SK-N-MC (cell line): ENCODE measurements at regions not wholly inside any gene's neighbourhood (a gene's known extent, or its start where the extent isn't known, plus 50 kb on each side); places are given as distances from the start of the nearest gene placed in this dataset.

Source experiments
- DNase-seq: peaks from one replicate; pipeline ENCODE4 v3.0.0-alpha.2; 2011; ENCODE audit warnings: low read depth, low spot score
- H3K27ac ChIP-seq: fragments of 200-600 bp; sonication (generic); 2 replicates; pipeline ENCODE4 v1.5.1; 2016; ENCODE audit warnings: mixed run types
- H3K36me3 ChIP-seq: fragments of 200-600 bp; sonication (generic); 2 replicates; pipeline ENCODE4 v1.6.1; 2017; ENCODE audit warnings: antibody characterized with exemption, low read length, mixed read lengths; ENCODE audit not compliant: insufficient read depth
- H3K4me3 ChIP-seq: fragments of 200-600 bp; sonication (generic); 2 replicates; pipeline ENCODE4 v1.5.1; 2016
- H3K9ac ChIP-seq: fragments of 200-600 bp; sonication (generic); 2 replicates; pipeline ENCODE4 v1.8.0; 2017; ENCODE audit warnings: mixed run types, mixed read lengths; ENCODE audit not compliant: insufficient read length
- H3K9me3 ChIP-seq: fragments of 200-600 bp; sonication (generic); 2 replicates; pipeline ENCODE4 v1.6.1; 2017; ENCODE audit warnings: low read depth, mild to moderate bottlenecking, antibody characterized with exemption, low read length, moderate library complexity, mixed read lengths
- EZH2 ChIP-seq: fragments of 200-600 bp; sonication (generic); IDR thresholded peaks from one replicate; pipeline ENCODE4 v1.6.1; 2017; ENCODE audit warnings: antibody characterized with exemption
- FOXP2 ChIP-seq: optimal IDR thresholded peaks from 2 replicates; pipeline ENCODE3; 2011; ENCODE audit warnings: mild to moderate bottlenecking, moderate library complexity; ENCODE audit not compliant: insufficient read depth; ENCODE audit errors: extremely low read length, control extremely low read depth
- POLR2AphosphoS5 ChIP-seq: IDR thresholded peaks from 2 replicates; pipeline ENCODE4 v1.6.1; 2012; ENCODE audit warnings: mild to moderate bottlenecking, low read depth, low read length, borderline replicate concordance

DNA sequence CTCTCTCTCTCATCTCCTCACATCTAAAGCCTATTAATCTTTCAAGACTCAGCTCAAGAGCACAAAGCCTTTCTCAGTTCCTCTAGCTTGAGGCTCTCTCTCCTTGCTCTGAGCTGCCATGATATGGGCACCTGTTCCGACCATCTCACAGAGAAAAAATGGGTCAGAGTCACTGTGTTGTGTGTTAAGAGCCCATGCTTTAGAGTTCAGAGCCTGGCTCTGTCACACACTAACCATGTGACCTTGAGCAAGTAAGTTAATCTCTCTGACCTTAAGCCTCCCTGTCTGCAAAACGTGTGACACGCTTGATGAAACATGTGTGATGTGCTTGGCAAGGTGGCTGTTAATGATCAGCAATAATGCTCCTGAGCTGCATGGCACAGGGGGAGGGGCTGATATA lies 245.2 kb downstream of the DLEU7 start:
- Histone ChIP-seq H3K36me3 (no peaks in the 10 kb centered on the region), H3K9me3 (no peaks in the 10 kb centered on the region), H3K9ac (no peak overlapping the region), H3K4me3 (no peak overlapping the region), H3K27ac (no peak overlapping the region)
- TF ChIP-seq EZH2 (no peak), FOXP2 (no peak), POLR2AphosphoS5 (no peak)
- no peak for DNase-seq

DNA sequence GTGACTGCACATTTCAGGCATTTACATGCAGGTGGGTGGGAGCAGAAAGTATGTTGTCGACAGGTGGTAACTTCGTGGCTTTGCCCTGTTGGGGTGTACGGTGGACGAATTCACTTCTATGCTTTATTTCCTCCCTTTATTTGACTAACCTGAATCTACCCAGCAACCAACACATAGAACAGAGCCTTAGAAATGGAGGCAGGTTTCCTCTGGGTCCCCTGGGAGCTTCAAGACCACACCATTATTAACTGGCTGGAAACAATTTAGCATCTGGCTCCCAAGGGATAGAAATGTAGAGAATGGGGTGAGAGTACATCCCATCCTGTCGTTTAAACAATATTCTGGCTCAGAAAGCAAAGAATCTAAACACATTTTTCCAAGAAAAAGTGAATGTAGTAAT lies 244.4 kb downstream of the DLEU7 start:
- TF ChIP-seq FOXP2, result no peak
- no peak for TF ChIP-seq POLR2AphosphoS5
- no peak for TF ChIP-seq EZH2
- Histone ChIP-seq H3K36me3 (no peaks in the 10 kb centered on the region), H3K27ac (no peak overlapping the region), H3K4me3 (no peak overlapping the region), H3K9ac (no peak overlapping the region), H3K9me3 (no peaks in the 10 kb centered on the region)
- no peak for DNase-seq

DNA sequence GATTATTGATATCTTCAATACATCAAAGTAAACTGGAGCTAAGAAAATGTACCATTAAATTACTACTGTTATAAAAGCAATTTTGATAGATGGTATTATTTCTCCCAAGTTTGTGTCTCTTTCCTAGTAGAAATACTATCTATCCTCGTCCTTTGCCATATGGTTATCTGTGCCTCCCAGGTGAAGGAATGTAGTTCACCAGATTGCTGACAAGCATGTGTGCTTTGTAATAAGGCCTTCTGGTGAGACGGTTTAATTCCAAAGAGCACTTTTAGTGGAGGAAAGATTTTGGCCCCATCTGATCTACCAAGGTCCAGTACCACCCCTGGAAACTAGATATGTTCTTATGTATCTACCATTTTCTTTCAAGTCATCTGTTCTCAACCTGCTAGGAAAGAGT lies 243.6 kb downstream of the DLEU7 start:
- H3K9me3 ChIP-seq, result no peaks in the 10 kb centered on the region
- no peak for DNase-seq
- H3K9ac ChIP-seq, result no peak overlapping the region
- H3K36me3 ChIP-seq, result no peaks in the 10 kb centered on the region
- TF ChIP-seq FOXP2, result no peak
- no peak for TF ChIP-seq POLR2AphosphoS5
- TF ChIP-seq EZH2, result no peak
- no peak overlapping the region for H3K27ac ChIP-seq
- H3K4me3 ChIP-seq, result no peak overlapping the region

- H3K9me3 ChIP-seq, result no peaks in the 10 kb centered on the region
- H3K36me3 ChIP-seq, result no peaks in the 10 kb centered on the region
- H3K9ac ChIP-seq, result no peak overlapping the region
- H3K4me3 ChIP-seq, result no peak overlapping the region
- no peak for TF ChIP-seq POLR2AphosphoS5
- no peak for TF ChIP-seq EZH2
- no peak for TF ChIP-seq FOXP2
- no peak overlapping the region for H3K27ac ChIP-seq
- no peak for DNase-seq
These were observed 235.1 kb downstream of the DLEU7 start for GRCh38 chr13:50608370-50608769.

- TF ChIP-seq EZH2 (no peak), FOXP2 (no peak), POLR2AphosphoS5 (no peak)
- no peak for DNase-seq
- Histone ChIP-seq H3K27ac (no peak overlapping the region), H3K4me3 (no peak overlapping the region), H3K9me3 (no peaks in the 10 kb centered on the region), H3K9ac (no peak overlapping the region), H3K36me3 (no peaks in the 10 kb centered on the region)
These were observed 234.5 kb downstream of the DLEU7 start for GRCh38 chr13:50609011-50609410.

- Histone ChIP-seq H3K36me3 (no peaks in the 10 kb centered on the region), H3K9me3 (no peaks in the 10 kb centered on the region), H3K27ac (no peak overlapping the region), H3K4me3 (no peak overlapping the region), H3K9ac (no peak overlapping the region)
- DNase-seq, result no peak
- TF ChIP-seq FOXP2 (no peak), POLR2AphosphoS5 (no peak), EZH2 (no peak)
These were observed 233.3 kb downstream of the DLEU7 start for GRCh38 chr13:50610238-50610637.

- no peak for TF ChIP-seq EZH2
- no peak for TF ChIP-seq FOXP2
- Histone ChIP-seq H3K9ac (no peak overlapping the region), H3K9me3 (no peaks in the 10 kb centered on the region), H3K4me3 (no peak overlapping the region), H3K36me3 (no peaks in the 10 kb centered on the region), H3K27ac (no peak overlapping the region)
- no peak for DNase-seq
These were observed 232.2 kb downstream of the DLEU7 start for GRCh38 chr13:50611117-50611781.

DNA sequence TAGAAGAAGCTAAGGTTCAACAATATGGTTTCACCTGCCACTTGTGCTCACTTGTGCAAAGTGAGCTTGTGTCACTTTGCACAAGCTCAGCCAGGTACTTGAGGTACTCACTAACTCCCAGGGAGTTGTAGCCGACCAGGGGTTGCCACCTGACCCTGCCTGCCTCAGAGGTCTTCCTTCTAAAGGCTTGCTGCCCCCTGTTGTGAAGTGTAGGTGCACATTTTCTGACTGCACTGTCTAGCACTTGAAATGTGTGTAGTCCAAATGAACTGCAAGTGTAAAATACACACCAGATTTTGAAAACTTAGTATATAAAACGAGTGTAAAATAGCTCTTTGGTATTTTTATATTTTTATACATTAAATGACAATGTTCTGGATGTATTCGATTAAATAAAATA lies 230.8 kb downstream of the DLEU7 start:
- TF ChIP-seq EZH2 (no peak), FOXP2 (no peak), POLR2AphosphoS5 (no peak)
- Histone ChIP-seq H3K27ac (no peak overlapping the region), H3K9me3 (no peaks in the 10 kb centered on the region), H3K4me3 (no peak overlapping the region), H3K9ac (no peak overlapping the region), H3K36me3 (no peaks in the 10 kb centered on the region)
- no peak for DNase-seq

DNA sequence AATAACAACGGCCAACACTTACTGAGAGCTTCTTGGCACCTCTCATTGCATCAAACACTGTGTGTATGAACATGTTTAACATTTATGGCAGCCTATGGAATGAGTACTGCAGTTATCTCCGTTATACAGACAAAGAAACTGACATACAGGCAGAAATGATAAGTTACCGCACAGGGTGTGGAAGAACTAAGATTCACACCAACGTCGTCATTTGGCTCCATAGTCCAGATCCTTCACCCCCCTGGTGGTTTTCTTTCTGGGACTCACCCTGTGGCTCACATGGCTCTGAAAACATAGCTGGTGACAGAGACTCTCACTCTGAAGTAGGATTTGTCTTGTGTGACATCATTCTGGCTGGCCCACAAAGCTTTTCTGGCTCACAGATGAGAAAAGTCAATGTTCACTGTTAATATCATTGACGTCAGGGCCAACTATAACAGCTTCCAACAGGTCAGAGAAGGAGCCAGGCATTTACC lies 230.1 kb downstream of the DLEU7 start:
- Histone ChIP-seq H3K4me3 (no peak overlapping the region), H3K9me3 (no peaks in the 10 kb centered on the region), H3K9ac (no peak overlapping the region), H3K36me3 (no peaks in the 10 kb centered on the region), H3K27ac (no peak overlapping the region)
- DNase-seq, result no peak
- TF ChIP-seq EZH2, result no peak
- TF ChIP-seq POLR2AphosphoS5, result no peak
- no peak for TF ChIP-seq FOXP2
